ENCODE measurements at regions not wholly inside any gene's neighbourhood (a gene's known extent, or its start where the extent isn't known, plus 50 kb on each side); places are given as distances from the start of the nearest gene placed in this dataset.

- Histone ChIP-seq H3K9me3 (ENCODE audit: insufficient read depth, low read depth, low read length) (no peaks in the 10 kb centered on the region), H3K27me3 (ENCODE audit: insufficient read depth, low read length) (no peaks in the 10 kb centered on the region), H3K4me1 (ENCODE audit: insufficient read depth, low read length) (no peaks in the 10 kb centered on the region; the same call in 1 of the 2 replicates), H3K36me3 (ENCODE audit: insufficient read depth, low read length) (no peaks in the 10 kb centered on the region), H3K4me3 (ENCODE audit: low read length) (no peak overlapping the region), H3K27ac (ENCODE audit: low read depth, low read length) (no peak overlapping the region), H3K9ac (ENCODE audit: low read depth, low read length) (no peak overlapping the region)
- WGBS, result 91% methylated on average over 5 of the region's 5 CpGs
Observed at GRCh38 chr15:69606144-69606543, 153.5 kb downstream of the RPLP1 start.

- Histone ChIP-seq H3K9me3 (ENCODE audit: insufficient read depth, low read depth, low read length) (no peaks in the 10 kb centered on the region), H3K4me3 (ENCODE audit: low read length) (no peak overlapping the region), H3K27ac (ENCODE audit: low read depth, low read length) (no peak overlapping the region), H3K9ac (ENCODE audit: low read depth, low read length) (no peak overlapping the region), H3K4me1 (ENCODE audit: insufficient read depth, low read length) (no peaks in the 10 kb centered on the region; the same call in 1 of the 2 replicates), H3K36me3 (ENCODE audit: insufficient read depth, low read length) (no peaks in the 10 kb centered on the region), H3K27me3 (ENCODE audit: insufficient read depth, low read length) (no peaks in the 10 kb centered on the region; the same call in 1 of the 2 replicates)
- WGBS, result 79% methylated on average over 11 of the region's 11 CpGs
Observed at GRCh38 chr15:69606921-69607500, 154.4 kb downstream of the RPLP1 start.

DNA sequence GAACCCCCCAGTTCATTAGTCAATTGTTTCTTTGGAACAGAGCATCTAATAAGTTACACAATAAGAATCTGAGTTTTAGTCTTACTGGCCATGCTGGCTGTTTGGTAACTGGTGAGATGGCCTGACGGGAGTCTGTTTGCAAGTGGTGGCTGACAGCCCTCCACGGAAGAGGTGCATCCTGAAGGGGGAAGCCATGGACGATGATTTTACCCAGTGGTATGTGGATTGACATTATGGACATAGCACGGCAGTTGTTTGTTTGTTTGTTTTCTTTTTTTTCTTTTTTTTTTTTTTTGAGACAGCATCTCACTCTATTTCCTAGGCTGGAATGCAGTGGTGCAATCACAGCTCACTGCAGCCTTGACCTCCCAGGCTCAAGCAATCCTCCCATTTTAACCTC lies 156.0 kb downstream of the RPLP1 start:
- no peaks in the 10 kb centered on the region for H3K9me3 ChIP-seq (ENCODE audit: insufficient read depth, low read depth, low read length)
- 93% methylated on average over 3 of the region's 4 CpGs for WGBS
- no peaks in the 10 kb centered on the region; the same call in 1 of the 2 replicates for H3K4me1 ChIP-seq (ENCODE audit: insufficient read depth, low read length)
- no peak overlapping the region for H3K27ac ChIP-seq (ENCODE audit: low read depth, low read length)
- H3K4me3 ChIP-seq (ENCODE audit: low read length), result no peak overlapping the region
- no peak overlapping the region for H3K9ac ChIP-seq (ENCODE audit: low read depth, low read length)
- H3K27me3 ChIP-seq (ENCODE audit: insufficient read depth, low read length), result no peaks in the 10 kb centered on the region; the same call in 1 of the 2 replicates
- H3K36me3 ChIP-seq (ENCODE audit: insufficient read depth, low read length), result no peaks in the 10 kb centered on the region

DNA sequence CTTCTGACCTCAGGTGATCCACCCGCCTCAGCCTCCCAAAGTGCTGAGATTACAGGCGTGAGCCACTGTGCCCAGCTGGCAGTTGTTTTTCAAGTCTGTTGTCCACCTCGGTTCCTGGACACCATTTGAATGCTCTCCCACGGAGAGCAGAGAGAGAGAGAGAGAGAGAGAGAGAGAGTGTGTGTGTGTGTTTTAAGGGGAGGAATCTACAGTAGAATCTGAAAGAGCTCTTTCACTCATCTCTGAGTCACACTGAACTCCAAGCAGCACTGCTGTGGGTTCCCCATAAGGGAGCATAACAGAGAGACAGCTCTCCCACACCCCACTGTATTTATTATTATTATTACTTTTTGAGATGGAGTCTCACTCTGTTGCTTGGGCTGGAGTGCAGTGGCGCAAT lies 156.6 kb downstream of the RPLP1 start:
- no peak overlapping the region for H3K27ac ChIP-seq (ENCODE audit: low read depth, low read length)
- H3K36me3 ChIP-seq (ENCODE audit: insufficient read depth, low read length), result no peaks in the 10 kb centered on the region
- 65% methylated on average over 5 of the region's 5 CpGs for WGBS
- H3K27me3 ChIP-seq (ENCODE audit: insufficient read depth, low read length), result no peaks in the 10 kb centered on the region; the same call in 1 of the 2 replicates
- H3K4me1 ChIP-seq (ENCODE audit: insufficient read depth, low read length), result no peaks in the 10 kb centered on the region; the same call in 1 of the 2 replicates
- no peak overlapping the region for H3K9ac ChIP-seq (ENCODE audit: low read depth, low read length)
- H3K4me3 ChIP-seq (ENCODE audit: low read length), result no peak overlapping the region
- no peaks in the 10 kb centered on the region for H3K9me3 ChIP-seq (ENCODE audit: insufficient read depth, low read depth, low read length)

DNA sequence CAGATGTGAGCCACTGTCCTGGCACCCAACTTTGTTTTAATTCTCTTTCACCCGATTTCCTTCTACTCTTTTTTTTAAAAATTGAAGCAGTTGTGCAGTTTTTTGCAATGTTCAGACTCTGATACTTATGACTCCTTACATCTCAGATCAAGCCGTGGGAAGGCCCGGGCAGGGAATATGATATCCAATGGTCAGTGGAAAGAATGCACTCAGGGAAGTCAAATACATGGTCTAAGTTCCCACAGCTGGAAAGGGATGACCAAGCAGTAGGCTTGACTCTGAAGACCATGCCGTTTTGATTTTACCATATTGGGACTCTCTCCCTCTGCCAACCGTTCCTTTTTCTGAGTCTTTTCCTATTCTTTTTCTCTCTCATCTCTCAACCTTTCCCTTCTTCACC lies 157.2 kb downstream of the RPLP1 start:
- no peaks in the 10 kb centered on the region for H3K36me3 ChIP-seq (ENCODE audit: insufficient read depth, low read length)
- no peaks in the 10 kb centered on the region for H3K9me3 ChIP-seq (ENCODE audit: insufficient read depth, low read depth, low read length)
- H3K9ac ChIP-seq (ENCODE audit: low read depth, low read length), result no peak overlapping the region
- H3K4me3 ChIP-seq (ENCODE audit: low read length), result no peak overlapping the region
- no peaks in the 10 kb centered on the region for H3K4me1 ChIP-seq (ENCODE audit: insufficient read depth, low read length)
- 96% methylated on average over 5 of the region's 5 CpGs for WGBS
- H3K27me3 ChIP-seq (ENCODE audit: insufficient read depth, low read length), result no peaks in the 10 kb centered on the region; the same call in 1 of the 2 replicates
- no peak overlapping the region for H3K27ac ChIP-seq (ENCODE audit: low read depth, low read length)

DNA sequence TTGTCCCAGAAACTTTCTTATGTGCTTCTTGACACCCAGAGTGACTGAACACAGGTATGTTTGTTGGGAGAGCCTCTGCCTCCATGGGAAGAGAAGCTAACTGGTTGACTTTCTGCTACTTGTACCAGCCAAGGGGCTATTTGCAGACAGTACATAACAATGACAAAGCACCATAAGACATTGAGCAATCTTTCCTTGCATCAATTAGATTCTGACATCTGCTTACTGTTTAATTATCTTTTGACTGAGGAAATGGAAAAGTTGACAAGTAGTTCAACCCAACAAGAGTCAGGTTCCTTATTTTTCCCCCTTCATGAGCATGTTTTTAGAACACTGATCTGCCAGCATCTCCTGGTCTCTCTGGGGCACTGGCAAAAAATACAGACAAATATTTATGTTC lies 157.7 kb downstream of the RPLP1 start:
- Histone ChIP-seq H3K4me1 (ENCODE audit: insufficient read depth, low read length) (no peaks in the 10 kb centered on the region), H3K9me3 (ENCODE audit: insufficient read depth, low read depth, low read length) (no peaks in the 10 kb centered on the region), H3K36me3 (ENCODE audit: insufficient read depth, low read length) (no peaks in the 10 kb centered on the region), H3K9ac (ENCODE audit: low read depth, low read length) (no peak overlapping the region), H3K27me3 (ENCODE audit: insufficient read depth, low read length) (no peaks in the 10 kb centered on the region; the same call in 1 of the 2 replicates), H3K27ac (ENCODE audit: low read depth, low read length) (no peak overlapping the region), H3K4me3 (ENCODE audit: low read length) (no peak overlapping the region)

DNA sequence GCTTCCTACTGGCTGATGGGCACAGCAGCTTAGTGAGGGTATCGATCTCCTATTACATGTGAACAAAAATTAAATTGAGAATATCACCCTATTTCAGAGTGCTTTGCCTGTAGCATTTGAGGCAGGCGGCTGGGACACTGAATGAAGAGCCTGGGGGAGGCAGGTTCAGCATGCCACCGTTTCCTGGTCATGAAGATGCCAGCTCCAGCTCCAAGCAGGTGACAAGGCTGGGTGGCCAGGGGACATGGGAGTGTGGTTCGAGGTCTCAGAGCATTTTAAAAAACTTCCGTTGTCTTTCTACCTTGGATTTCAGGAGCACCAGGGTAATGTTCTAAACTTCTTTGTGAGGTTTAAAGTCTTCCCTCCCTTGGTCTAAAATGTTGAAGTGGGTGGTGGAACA lies 158.2 kb downstream of the RPLP1 start:
- Histone ChIP-seq H3K36me3 (ENCODE audit: insufficient read depth, low read length) (no peaks in the 10 kb centered on the region), H3K27me3 (ENCODE audit: insufficient read depth, low read length) (no peaks in the 10 kb centered on the region; the same call in 1 of the 2 replicates), H3K4me3 (ENCODE audit: low read length) (no peak overlapping the region), H3K4me1 (ENCODE audit: insufficient read depth, low read length) (no peaks in the 10 kb centered on the region), H3K27ac (ENCODE audit: low read depth, low read length) (no peak overlapping the region), H3K9me3 (ENCODE audit: insufficient read depth, low read depth, low read length) (no peaks in the 10 kb centered on the region), H3K9ac (ENCODE audit: low read depth, low read length) (no peak overlapping the region)
- WGBS, result 95% methylated on average over 5 of the region's 5 CpGs

DNA sequence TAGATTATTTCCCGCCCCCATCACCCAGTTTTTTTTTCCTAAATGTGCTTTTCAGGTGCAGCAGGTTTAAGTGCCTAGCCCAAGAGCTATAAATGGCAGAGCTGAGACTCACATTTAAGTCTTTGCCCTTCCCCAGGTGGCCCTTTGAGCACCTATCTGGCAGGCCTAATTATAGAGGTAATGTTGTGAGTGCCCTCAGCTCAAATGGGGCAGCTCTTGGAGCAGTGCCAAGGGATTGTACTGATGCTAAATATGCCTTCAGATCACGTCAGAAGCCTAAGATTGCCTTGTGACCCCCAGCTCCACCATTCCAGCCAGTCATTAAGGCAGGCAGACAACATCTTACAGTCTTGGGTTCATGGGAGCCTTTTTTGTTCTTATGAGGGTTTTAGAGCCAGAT lies 159.5 kb downstream of the RPLP1 start:
- Histone ChIP-seq H3K27me3 (ENCODE audit: insufficient read depth, low read length) (no peaks in the 10 kb centered on the region; the same call in 1 of the 2 replicates), H3K4me3 (ENCODE audit: low read length) (no peak overlapping the region), H3K36me3 (ENCODE audit: insufficient read depth, low read length) (no peaks in the 10 kb centered on the region), H3K27ac (ENCODE audit: low read depth, low read length) (no peak overlapping the region), H3K9ac (ENCODE audit: low read depth, low read length) (no peak overlapping the region), H3K4me1 (ENCODE audit: insufficient read depth, low read length) (no peaks in the 10 kb centered on the region), H3K9me3 (ENCODE audit: insufficient read depth, low read depth, low read length) (no peaks in the 10 kb centered on the region)
- 88% methylated on average over 2 of the region's 2 CpGs for WGBS

GRCh38 chr15:69613182-69613581 lies 160.6 kb downstream of the RPLP1 start:
- Histone ChIP-seq H3K9ac (ENCODE audit: low read depth, low read length) (no peak overlapping the region), H3K36me3 (ENCODE audit: insufficient read depth, low read length) (no peaks in the 10 kb centered on the region), H3K4me3 (ENCODE audit: low read length) (no peak overlapping the region), H3K27ac (ENCODE audit: low read depth, low read length) (no peak overlapping the region), H3K27me3 (ENCODE audit: insufficient read depth, low read length) (no peaks in the 10 kb centered on the region; the same call in 1 of the 2 replicates), H3K4me1 (ENCODE audit: insufficient read depth, low read length) (no peaks in the 10 kb centered on the region), H3K9me3 (ENCODE audit: insufficient read depth, low read depth, low read length) (no peaks in the 10 kb centered on the region)
- WGBS, result 78% methylated on average over 6 of the region's 6 CpGs

DNA sequence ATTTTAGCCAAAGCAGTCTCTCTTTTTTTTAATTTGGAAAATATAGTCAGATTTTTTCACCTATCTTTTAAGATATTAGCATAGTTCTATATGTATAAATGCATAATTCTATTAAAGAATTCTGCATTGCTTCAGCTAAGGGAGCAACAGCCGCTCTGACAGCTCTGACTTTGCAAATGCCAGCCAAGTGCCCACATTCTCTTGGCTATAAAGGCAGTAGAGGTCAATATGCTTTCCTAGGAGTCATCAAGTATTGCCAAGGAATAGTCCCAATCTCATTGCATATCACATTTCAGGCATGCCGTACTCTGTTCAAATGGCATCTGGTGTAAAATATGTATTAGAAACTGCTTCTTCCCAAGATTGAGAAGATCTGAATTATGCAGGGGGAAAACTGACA lies 161.4 kb downstream of the RPLP1 start:
- H3K27ac ChIP-seq (ENCODE audit: low read depth, low read length), result no peak overlapping the region
- H3K9ac ChIP-seq (ENCODE audit: low read depth, low read length), result no peak overlapping the region
- H3K27me3 ChIP-seq (ENCODE audit: insufficient read depth, low read length), result no peaks in the 10 kb centered on the region; the same call in 1 of the 2 replicates
- WGBS, result 94% methylated on average over 2 of the region's 2 CpGs
- H3K4me1 ChIP-seq (ENCODE audit: insufficient read depth, low read length), result no peaks in the 10 kb centered on the region
- H3K9me3 ChIP-seq (ENCODE audit: insufficient read depth, low read depth, low read length), result no peaks in the 10 kb centered on the region
- no peak overlapping the region for H3K4me3 ChIP-seq (ENCODE audit: low read length)
- H3K36me3 ChIP-seq (ENCODE audit: insufficient read depth, low read length), result no peaks in the 10 kb centered on the region

DNA sequence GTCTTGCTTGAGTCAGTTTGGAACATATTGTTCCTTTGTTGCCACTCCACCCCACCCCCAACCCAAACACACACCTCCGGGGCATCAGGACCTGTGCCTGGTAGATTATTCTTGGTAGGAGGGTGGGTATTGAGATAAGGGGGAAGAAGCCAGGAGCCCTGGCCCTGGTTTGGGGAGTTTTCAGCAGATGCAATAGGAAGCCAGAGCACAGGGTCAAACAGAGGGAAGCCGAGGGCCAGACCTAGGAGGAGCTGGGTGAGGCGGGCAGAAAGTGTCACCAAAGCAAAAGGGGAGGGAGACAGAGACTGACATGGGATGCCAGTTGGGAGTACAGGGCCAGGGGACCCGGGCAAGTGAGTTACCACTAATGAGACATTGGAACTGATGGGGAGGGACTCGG lies 163.1 kb downstream of the RPLP1 start:
- Histone ChIP-seq H3K4me1 (ENCODE audit: insufficient read depth, low read length) (no peaks in the 10 kb centered on the region), H3K9ac (ENCODE audit: low read depth, low read length) (no peak overlapping the region), H3K9me3 (ENCODE audit: insufficient read depth, low read depth, low read length) (no peaks in the 10 kb centered on the region), H3K4me3 (ENCODE audit: low read length) (no peak overlapping the region), H3K27me3 (ENCODE audit: insufficient read depth, low read length) (no peaks in the 10 kb centered on the region; the same call in 1 of the 2 replicates), H3K36me3 (ENCODE audit: insufficient read depth, low read length) (no peaks in the 10 kb centered on the region), H3K27ac (ENCODE audit: low read depth, low read length) (no peak overlapping the region)
- 88% methylated on average over 5 of the region's 5 CpGs for WGBS

DNA sequence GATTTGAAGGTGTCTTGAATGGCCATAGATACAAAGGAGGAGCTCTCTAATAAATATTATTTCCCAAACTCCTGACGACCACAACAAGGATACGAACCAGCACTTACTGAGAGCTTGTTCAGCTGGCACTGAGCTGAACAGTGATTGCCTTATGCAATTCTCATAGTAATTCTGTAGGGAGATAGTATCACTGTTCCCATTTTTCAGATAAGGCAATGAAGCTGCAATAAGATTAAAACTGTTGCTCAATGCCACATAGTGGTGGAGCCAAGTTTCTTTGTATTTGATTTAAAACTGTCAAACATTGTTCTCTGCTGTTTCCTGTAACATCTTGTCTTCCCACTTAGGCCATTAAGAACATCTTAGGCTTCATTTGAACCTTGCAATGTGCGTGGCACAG lies 163.9 kb downstream of the RPLP1 start:
- H3K9ac ChIP-seq (ENCODE audit: low read depth, low read length), result no peak overlapping the region
- H3K27ac ChIP-seq (ENCODE audit: low read depth, low read length), result no peak overlapping the region
- H3K36me3 ChIP-seq (ENCODE audit: insufficient read depth, low read length), result no peaks in the 10 kb centered on the region
- H3K4me3 ChIP-seq (ENCODE audit: low read length), result no peak overlapping the region
- no peaks in the 10 kb centered on the region for H3K4me1 ChIP-seq (ENCODE audit: insufficient read depth, low read length)
- no peaks in the 10 kb centered on the region for H3K9me3 ChIP-seq (ENCODE audit: insufficient read depth, low read depth, low read length)
- WGBS, result 91% methylated on average over 3 of the region's 3 CpGs
- no peaks in the 10 kb centered on the region; the same call in 1 of the 2 replicates for H3K27me3 ChIP-seq (ENCODE audit: insufficient read depth, low read length)
